GM18498 (cell line): ENCODE measurements at regions not wholly inside any gene's neighbourhood (a gene's known extent, or its start where the extent isn't known, plus 50 kb on each side); places are given as distances from the start of the nearest gene placed in this dataset.

Experiments
- ATAC-seq: cut with Tn5 transposase; IDR thresholded peaks from one replicate; pipeline ENCODE4 v1.9.1; 2021; ENCODE audit warnings: mild to moderate bottlenecking, moderate library complexity; ENCODE audit not compliant: unreplicated experiment

DNA sequence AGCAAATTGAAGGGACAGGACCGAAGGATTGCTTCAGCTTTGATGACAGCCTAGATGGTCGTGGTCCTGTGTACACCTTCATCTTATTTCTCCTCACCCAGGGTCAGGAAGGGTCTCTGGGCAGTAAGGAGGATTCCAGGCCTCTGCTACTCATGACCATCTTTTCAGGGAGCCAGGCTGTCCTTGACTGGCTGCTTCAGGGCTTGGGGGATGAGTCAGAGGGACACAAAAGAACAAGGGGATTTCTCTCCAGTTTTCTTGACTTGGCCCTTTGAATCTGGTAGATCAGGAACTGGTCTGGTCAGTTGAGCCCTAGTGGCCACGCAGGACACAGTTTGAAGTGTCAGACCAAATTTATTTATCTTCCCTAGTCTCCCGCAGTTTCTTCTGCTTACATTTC lies 402.1 kb upstream of the CHD6 start:
- ATAC-seq = no peak

DNA sequence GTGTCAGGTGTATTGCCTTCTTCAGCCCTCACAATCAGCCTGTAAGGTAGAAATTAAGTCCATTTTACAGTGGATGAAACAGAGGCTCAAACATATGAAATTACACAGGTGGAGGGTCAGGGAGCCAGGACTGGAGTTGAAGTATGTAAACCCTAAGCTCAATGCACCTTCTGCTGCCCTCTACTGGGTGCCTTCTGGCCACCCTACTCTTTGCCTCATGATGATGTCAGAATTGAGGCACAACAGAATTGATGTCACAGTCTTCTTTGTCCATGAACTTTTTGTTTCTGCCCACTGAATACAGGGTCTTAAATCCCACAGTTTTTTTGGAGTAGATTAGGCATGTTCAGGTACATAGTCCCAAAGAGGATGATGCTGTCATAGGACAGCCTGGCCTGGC lies 400.8 kb upstream of the CHD6 start:
- no peak for ATAC-seq

DNA sequence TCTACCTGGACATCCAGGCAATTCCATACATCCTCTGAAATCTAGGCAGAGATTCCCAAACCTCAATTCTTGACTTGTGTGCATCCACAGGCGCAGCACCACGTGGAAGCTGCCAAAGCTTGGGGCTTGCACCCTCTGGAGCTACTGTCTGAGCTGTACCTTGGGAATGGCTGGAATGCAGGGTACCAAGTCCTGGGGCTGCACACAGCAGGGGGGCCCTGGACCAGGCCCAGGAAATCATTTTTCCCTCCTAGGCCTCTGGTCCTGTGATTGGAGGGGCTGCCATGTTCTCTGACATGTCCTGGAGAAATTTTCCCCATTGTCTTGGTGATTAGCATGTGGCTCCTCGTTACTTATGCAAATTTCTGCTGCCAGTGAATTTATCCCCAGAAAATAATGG lies 391.9 kb upstream of the CHD6 start:
- ATAC-seq = no peak

DNA sequence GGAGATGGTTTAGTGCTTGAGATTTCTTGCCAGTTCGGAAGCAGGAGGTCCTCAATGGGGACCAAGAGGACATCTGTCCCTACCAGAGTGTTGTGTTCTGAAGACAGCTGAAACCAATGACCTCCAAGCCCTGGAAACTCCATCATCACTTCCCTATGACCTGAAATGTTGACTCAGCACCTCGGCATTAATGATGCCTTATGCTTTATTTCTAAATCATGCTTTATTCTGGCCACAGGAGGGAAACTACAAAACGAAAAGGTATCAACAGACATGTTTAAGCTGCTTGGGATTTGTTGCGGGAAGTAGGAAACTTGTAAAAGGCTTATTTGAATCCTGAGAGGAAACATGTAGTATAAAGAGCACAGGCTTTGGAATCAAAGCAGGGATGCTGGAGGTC lies 389.1 kb upstream of the CHD6 start:
- ATAC-seq = no peak

DNA sequence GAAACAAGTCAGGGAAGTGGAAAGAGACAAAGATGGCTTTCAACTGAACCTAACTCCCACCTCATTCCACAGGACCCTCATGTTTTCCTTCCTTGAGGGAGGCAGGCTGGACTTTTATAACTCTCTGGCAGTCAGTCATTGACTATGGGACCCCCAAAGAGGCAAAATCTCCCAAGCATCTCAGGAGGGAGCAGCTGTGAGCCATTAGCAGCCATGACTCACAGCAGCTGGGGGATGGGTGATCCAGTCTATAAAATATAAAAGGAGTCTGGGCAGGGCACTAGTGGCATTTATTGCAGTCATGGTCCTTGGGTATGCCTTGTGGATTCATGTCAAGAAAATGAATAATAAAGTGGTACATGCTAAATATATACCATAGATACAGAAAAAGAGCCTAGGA lies 387.0 kb upstream of the CHD6 start:
- no peak for ATAC-seq

DNA sequence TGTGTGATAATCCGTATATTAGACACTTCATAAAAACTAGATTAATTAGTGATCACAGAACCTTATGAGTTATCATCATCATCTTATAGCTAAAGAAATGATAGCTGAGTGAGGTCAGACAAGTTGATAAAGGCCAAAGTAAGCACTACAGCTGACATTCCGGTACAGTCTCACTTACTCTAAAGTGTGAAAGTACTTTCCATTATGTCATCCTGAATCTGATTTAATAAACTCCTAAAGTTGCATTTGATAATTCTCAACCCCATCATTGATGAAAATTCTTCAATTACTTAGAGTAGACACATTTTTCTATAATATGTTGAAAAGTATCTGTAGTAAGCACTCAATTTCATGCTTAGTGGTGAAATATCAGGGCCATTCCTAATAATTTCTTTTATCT lies 385.2 kb upstream of the CHD6 start:
- no peak for ATAC-seq

DNA sequence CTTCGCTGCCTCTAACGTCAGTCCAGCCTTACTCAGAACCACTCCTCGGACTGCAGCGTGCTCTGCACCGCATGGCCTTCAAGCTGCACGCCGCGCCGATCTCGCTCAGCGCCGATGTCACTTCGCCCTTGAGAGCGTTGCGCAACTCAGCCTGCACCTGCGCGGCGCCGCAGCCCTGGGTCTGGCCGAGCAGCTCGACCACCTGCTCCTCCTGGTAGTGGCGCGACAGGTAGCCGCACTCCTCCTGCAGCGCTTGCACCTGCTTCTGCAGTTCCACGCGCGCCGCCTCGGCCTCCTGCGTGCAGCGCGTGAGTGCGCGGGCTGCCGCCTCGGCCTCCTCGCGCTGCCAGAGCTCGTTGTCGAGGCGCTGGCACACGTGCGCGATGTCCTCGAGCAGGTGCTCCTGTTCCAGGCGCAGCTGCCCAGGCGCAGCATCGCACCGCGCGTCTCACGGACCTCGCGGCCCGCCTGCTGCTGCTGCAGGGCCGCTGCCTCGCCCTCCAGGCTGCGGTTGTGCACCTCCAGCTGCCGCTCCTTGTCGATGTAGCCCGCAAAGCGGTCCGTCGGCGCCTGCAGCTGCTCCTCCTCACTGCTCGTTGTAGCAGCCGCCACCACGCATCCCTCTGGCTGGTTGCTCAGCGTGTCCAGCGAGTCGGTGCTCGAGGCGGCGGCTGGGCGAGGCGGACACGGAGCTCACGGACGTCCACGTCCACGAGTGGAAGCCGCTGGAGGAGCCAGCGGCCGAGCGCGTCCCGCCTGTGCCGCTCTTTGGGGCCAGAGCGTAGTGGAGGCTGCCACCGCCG lies 380.6 kb upstream of the CHD6 start:
- no peak for ATAC-seq

DNA sequence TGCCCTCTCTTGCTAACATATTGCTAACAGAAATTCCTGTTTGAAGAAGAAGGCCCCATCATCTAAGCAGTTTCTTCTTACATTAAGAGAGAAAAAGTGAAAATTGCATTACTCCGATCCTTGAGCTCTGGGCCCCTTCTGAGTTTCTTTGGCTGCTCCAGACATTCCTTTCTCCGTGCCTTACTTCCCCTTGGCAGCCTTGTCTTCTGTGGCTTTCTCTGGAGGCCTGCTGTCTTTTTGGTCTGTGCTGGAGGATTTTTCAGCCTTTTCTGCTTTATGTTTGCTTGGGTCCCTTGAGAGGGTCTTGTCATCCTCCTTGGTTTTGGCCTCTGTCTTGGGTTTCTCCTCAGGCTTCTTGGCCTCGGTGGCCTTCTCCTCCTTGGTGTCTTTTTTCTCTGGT lies 378.8 kb upstream of the CHD6 start:
- no peak for ATAC-seq

DNA sequence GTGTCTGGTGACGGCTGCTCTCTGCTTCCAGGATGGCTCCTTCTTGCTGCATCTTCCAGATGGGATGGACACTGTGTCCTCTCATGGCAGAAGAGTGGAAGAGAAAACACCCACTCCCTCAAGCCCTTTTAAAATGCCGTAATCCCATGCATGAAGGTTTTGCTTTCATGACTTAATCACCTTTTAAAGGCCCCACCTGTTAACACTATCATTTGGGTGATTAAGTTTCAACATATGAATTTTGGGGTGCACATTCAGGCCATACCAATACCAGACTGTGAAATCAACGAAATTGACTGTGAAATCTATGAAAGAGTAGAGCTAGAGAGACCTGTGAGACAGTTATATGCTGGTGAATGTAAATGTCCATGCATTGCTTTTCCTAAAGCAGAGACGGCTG lies 374.3 kb upstream of the CHD6 start:
- ATAC-seq = no peak

DNA sequence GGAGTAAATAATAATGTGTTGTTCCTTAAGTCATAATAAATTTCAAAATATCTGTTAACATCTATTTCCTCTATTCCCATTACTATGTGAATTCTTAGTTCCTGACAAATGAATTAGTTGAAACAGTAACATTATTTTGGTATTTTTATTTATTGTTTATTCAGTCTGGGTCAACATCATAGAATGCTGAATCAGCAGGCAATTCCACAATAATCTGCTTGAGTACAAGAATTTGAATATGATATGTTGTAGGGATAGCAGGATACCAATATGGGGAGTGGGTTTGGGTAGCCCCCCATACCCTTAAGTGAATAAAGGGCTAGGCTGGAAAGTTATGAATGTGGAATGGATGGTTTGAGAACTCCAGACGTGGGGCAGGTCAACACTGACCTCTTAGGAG lies 373.2 kb upstream of the CHD6 start:
- ATAC-seq = no peak

DNA sequence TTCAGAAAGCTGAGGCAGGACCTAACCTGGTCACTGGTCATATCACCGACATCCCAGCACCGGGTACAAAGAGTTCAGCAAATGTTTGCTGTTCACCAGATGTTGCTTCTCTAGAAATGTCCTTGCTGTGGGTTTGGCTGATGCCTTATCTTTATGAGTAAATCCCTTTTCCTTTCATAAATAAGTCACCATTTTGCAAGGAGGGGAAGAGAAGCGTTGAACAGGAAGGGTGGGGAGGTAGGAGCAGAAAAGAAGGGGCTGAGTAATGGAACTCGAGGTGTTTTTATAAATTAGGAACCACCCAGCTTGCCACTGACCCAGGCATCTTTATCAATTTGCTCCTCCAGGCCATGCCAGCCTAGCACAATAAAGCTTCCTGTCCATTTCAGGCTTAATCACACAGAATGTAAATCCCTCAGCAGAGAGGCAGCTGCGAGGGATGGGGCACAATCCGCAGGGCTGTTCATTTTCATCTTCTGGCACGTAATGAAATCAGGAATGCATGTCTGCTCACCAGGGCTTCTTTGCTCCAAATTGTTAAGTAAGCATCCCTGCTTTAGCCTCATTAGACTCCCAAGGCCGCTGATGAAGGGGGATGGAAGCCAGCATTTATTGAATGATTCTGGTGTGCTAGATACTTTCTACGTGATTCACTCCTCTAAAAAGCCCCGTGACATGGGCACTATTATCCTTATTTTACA lies 371.9 kb upstream of the CHD6 start:
- ATAC-seq = no peak

DNA sequence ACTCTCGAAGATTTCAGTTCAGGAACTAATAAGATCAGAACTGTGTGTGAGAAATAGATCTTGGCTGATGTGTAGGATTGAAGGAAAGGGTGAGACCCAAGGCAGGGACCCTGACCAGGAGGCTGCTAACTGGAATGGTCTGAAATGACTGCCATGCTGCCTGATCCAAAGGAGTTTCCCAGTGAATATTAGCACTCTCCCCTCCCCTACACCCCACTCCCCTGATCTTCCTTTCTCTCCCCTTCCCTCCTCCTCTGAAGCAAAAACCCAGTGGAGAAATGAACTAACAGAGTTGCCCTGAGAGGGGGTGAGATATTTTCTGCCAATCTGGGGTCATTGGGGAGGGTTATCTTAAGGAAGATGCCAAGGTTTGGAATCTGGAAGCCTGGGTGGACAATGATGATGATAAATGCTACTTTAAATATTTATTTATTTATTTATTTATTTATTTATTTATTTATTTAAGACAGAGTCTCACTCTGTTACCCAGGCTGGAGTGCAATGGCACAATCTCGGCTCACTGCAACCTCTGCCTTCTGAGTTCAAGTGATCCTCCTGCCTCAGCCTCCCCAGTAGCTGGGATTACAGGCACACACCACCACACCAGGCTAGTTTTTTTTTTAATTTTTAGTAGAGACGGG lies 371.0 kb upstream of the CHD6 start:
- no peak for ATAC-seq

DNA sequence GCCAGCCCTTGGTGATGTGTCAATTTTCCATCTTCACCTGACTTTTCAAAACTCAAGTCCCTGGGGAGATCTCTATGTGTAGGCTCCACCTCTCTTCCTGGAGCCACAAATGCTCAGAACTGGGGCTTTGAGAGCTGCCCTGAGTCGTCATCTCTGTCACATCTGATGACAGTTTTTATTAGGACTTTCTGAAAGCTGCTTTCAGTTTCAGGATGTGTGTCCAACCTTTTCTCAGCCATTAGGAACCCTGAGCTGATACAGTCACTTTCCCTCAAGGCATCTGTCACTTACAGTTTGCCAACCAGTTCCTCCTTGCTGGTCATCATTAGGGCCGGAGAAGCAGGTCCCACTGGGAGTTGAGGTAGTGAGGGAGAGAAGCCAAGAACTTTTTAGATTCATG lies 365.9 kb upstream of the CHD6 start:
- ATAC-seq = no peak

DNA sequence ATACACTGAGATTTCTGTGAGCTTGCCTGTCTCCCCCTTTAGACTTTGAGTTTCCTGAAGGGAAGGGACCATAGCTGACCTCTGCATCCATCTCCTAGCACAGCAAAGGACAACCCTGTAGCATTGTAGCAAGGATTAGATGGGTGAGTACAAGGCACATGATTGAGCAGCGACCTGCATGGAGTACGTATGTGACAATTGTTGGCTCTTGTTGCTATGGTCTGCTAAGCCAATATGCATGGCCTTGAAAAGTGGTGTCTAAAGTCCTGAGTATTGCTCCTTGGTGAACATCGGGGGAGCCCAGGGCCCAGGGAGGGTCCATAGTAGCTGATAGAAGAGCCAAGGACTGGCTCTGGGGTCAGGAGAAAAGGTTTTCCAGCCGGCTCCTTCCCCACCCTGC lies 365.0 kb upstream of the CHD6 start:
- no peak for ATAC-seq

DNA sequence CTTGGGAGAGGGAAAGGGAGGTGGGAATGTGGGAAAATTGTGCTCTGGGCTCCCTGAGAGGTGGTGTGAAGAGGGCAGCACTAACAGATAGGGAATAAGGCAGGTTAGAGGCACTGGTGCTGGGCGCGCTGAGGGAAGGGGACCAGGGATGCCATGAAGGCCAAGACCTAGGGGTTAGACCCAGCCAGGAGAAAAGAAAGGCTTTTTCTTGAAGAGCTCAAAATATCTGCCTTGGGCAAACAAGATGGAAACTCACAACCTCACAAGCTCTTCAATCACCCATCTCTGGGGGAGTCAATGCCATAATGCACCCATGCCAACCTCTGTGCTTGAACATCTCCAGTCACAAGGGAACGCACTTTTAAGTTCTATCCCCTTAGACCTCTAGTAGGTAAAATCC lies 363.6 kb upstream of the CHD6 start:
- no peak for ATAC-seq

DNA sequence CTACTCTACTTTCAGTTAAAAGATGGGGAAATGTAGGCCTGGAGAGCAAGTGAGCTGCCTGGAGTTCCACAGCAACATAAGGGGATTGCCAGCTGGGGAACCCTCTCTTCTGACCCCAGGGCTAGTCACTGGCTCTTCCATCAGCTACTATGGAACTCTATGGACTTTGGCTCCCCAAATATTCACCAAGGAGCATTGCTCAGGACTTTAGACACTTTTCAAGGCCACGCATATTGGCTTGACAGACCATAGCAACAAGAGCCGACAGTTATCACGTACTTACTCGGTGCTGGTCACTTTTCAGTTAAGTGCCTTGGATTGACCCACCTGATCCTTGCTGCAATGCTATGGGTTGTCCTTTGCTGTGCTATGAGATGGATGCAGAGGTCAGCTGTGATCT lies 360.7 kb upstream of the CHD6 start:
- no peak for ATAC-seq

DNA sequence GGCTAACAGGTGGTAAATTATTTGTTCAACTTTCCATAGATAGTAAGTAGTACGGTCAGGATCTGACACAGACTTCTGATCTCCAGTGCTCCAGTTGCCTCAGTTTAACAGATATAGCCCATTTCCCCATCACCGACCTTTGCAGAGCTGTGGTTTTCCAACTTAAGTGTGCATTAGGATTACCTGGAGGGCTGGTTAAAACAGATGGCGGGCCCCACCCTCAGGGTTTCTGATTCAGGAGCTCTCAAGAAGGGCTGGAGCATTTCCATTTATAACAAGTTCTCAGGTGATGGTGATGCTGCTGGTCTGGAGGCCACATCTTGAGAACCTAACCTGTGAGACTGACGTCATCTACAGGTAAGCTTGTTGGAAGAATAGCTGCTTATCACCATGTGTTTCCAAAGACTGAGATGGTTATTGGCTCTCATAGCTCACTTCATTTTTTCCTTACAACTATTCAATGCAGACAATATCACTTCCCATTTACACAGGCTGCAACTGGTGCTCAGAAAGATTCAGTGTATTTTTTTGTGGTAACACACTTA lies 360.1 kb upstream of the CHD6 start:
- ATAC-seq = no peak

DNA sequence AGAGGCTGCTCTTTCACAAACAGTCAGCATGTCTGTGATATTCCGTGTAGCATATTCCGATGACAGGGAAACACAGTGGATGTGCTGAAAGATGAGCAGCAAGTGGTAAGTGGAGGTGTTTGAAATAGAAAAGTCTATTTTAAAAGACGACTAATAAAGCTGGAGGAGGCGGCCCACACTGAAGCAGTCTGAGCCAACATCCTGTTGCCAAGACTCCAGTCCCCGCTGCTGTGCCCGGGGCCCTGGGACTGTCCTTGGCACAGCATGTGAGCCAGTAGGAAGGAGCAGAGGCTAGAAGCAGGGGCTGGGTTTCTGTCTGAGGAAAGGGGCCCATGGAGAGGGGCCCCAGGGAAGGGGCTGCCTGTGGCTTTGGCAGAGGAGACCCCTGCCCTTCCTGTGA lies 351.5 kb upstream of the CHD6 start:
- ATAC-seq = no peak

DNA sequence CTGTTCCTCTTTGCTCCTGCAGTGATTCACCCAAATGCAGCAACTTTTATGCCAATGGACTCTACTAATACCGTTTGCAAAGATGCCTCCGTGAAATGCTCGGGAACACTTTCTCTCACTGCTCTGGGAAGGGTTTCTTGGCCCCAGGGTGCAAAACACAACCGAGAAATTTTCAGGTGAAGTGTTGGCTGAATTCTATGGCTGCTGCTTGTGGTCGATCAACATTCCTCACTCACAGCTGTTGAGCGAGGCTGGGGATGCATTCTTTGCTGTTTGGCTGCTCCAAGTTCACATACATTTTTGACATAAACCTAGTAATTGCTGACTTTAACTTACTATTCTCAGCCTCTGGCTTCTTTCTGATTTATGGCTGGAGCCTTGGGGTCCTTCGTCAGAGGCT lies 342.0 kb upstream of the CHD6 start:
- no peak for ATAC-seq

DNA sequence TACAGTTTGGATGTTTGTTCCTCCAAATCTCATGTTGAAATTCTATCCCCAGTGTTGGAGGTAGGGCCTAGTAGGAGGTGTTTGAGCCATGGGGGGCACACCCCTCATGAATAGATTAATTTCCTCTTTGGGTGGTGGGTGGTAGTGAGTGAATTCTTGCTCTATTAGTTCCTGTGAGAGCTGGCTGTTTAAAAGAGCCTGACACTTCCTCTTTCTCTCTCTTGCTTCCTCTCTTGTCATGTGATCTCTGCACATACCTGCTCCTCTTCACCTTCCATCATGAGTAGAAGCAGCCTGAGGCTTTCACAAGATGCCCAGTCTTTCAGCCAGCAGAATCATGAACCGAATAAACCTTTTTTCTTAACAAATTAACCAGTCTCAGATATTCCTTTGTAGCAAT lies 340.2 kb upstream of the CHD6 start:
- ATAC-seq = no peak

DNA sequence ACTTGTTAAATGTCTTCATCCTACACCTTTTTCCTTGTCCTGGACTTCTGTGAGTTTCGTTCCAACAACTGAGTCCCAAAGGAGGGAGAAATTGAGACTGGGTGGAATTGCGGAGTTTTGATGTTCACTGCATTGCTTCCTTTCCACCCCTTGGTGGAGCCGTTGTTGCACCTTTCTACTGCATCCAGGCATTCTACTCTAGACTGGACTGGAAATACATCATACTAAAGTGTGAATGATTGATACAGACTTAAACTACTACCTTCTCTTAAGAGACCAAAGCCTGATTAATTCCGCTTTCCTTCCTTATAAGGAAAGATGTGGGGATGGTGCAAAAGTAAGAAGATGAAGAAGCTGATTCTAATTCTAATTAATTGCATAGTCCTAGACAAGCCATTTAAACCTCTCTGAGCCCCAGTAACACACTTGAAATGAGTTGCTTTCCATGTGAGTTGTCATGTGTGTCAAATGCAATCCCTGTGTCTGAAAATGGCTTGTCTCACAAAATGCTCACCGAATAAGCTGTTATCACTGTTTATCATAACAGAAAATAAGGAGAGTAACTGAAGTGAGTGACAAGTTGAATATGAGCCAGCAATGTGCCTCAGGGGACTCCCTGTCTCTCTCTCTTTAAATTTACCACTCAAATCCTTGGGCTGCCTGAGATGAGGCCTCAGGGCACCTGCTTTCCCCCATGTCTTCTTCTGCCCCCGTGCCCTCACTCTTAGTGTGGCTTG lies 338.3 kb upstream of the CHD6 start:
- no peak for ATAC-seq
